Mesendoderm (in vitro differentiated cells): ENCODE measurements at regions not wholly inside any gene's neighbourhood (a gene's known extent, or its start where the extent isn't known, plus 50 kb on each side); places are given as distances from the start of the nearest gene placed in this dataset.
"Not testable (repeated sequence)": the region's sequence is repeated elsewhere in the genome, so short reads cannot be mapped to it uniquely, and the experiment has no call there.

Experiments used
- DNase-seq: peaks from one replicate; pipeline ENCODE4 v3.0.0; 2013
- H2AK5ac ChIP-seq: 2 replicates; pipeline ENCODE4 v1.6.1; 2013; ENCODE audit warnings: low read length, inconsistent platforms
- H2BK120ac ChIP-seq: 2 replicates; pipeline ENCODE4 v1.6.1; 2013; ENCODE audit warnings: low read depth, mild to moderate bottlenecking, low read length, moderate library complexity, mixed read lengths
- H2BK15ac ChIP-seq: replicated peaks from 2 replicates; pipeline ENCODE4 v1.6.1; 2013; ENCODE audit warnings: low read depth, mild to moderate bottlenecking, moderate library complexity
- H2BK5ac ChIP-seq: 2 replicates; pipeline ENCODE4 v1.6.1; 2013; ENCODE audit warnings: low read length, inconsistent platforms
- H3K18ac ChIP-seq: 2 replicates; pipeline ENCODE4 v1.6.1; 2013; ENCODE audit warnings: mild to moderate bottlenecking, low read length, mixed read lengths
- H3K23ac ChIP-seq: one replicate; pipeline ENCODE4 v1.6.1; 2013; ENCODE audit warnings: low read length
- H3K27ac ChIP-seq: 2 replicates; pipeline ENCODE4 v1.5.1; 2013; ENCODE audit warnings: low read depth, mild to moderate bottlenecking, inconsistent platforms, low read length, moderate library complexity
- H3K27me3 ChIP-seq: 2 replicates; pipeline ENCODE4 v1.6.1; 2013; ENCODE audit warnings: low read length, control low read depth, mild to moderate bottlenecking, inconsistent platforms; ENCODE audit not compliant: insufficient read depth, poor library complexity
- H3K36me3 ChIP-seq: 2 replicates; pipeline ENCODE4 v1.6.1; 2013; ENCODE audit warnings: low read length, inconsistent platforms; ENCODE audit not compliant: control insufficient read depth, insufficient read depth
- H3K4ac ChIP-seq: one replicate; pipeline ENCODE4 v1.6.1; 2013; ENCODE audit warnings: low read depth, mild to moderate bottlenecking, low read length, moderate library complexity
- H3K4me1 ChIP-seq: 2 replicates; pipeline ENCODE4 v1.6.1; 2013; ENCODE audit warnings: low read depth, low read length, inconsistent platforms; ENCODE audit not compliant: control insufficient read depth
- H3K4me2 ChIP-seq: 2 replicates; pipeline ENCODE4 v1.6.1; 2013; ENCODE audit warnings: low read length
- H3K4me3 ChIP-seq: 2 replicates; pipeline ENCODE4 v1.5.1; 2013; ENCODE audit warnings: mild to moderate bottlenecking, low read length
- H3K56ac ChIP-seq: one replicate; pipeline ENCODE4 v1.6.1; 2013; ENCODE audit warnings: low read length
- H3K79me1 ChIP-seq: 2 replicates; pipeline ENCODE4 v1.6.1; 2013; ENCODE audit warnings: low read length, inconsistent platforms
- H3K79me2 ChIP-seq: 2 replicates; pipeline ENCODE4 v1.6.1; 2013; ENCODE audit warnings: mild to moderate bottlenecking, low read length; ENCODE audit not compliant: control insufficient read depth, insufficient read depth
- H3K9ac ChIP-seq: 2 replicates; pipeline ENCODE4 v1.6.1; 2013; ENCODE audit warnings: low read length, inconsistent platforms
- H4K5ac ChIP-seq: one replicate; pipeline ENCODE4 v1.6.1; 2013; ENCODE audit warnings: low read length
- H4K8ac ChIP-seq: one replicate; pipeline ENCODE4 v1.6.1; 2013; ENCODE audit warnings: low read depth, mild to moderate bottlenecking, control low read depth, low read length, moderate library complexity
- WGBS: extraction: QIAGEN DNeasy Blood & Tissue Kit; methylation state at CpG from one replicate; pipeline ENCODE4 v1.1.7; 2013; ENCODE audit warnings: low lambda C conversion rate, missing lambda C conversion rate; ENCODE audit not compliant: insufficient coverage; ENCODE audit errors: extremely low coverage; 5-methylcytosine and 5-hydroxymethylcytosine counted together

DNA sequence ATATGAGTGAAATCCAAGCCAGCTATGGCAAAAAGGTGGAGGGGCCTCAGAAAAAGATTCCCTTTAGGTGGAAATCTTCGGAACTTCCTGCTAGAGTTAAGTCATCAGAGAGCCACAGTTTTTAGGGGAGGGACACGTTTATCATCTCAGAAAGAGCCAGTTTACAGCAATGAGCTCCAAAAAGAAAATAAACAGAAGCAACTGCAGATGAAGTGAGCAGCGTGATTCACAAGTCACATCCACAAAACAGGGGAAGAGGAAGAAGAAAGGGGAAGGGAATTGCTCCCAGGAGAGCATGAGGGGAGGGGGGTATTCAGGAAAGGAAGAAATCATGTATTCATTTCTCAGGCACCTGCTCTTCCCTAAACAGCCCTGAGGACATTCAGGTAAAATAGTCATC lies 156.2 kb upstream of the FOXK1 start:
- H3K18ac ChIP-seq, result no peak overlapping the region
- no peaks in the 10 kb centered on the region for H3K79me1 ChIP-seq
- no peak for DNase-seq
- H3K27me3 ChIP-seq, result no peaks in the 10 kb centered on the region
- no peak overlapping the region for H2BK120ac ChIP-seq
- H2AK5ac ChIP-seq, result no peak overlapping the region
- no peaks in the 10 kb centered on the region for H3K36me3 ChIP-seq
- WGBS, result no CpG with 5 or more reads among the region's 3 CpGs
- no peak overlapping the region for H2BK15ac ChIP-seq
- H3K56ac ChIP-seq, result no peak overlapping the region
- H3K4me2 ChIP-seq, result no peak overlapping the region
- H3K4ac ChIP-seq, result no peak overlapping the region
- no peak overlapping the region for H3K23ac ChIP-seq
- no peak overlapping the region for H3K27ac ChIP-seq
- no peak overlapping the region for H3K4me3 ChIP-seq
- H2BK5ac ChIP-seq, result no peak overlapping the region
- H4K5ac ChIP-seq, result no peak overlapping the region
- no peak overlapping the region for H3K9ac ChIP-seq
- H4K8ac ChIP-seq, result no peak overlapping the region
- no peaks in the 10 kb centered on the region for H3K79me2 ChIP-seq
- no peaks in the 10 kb centered on the region for H3K4me1 ChIP-seq

DNA sequence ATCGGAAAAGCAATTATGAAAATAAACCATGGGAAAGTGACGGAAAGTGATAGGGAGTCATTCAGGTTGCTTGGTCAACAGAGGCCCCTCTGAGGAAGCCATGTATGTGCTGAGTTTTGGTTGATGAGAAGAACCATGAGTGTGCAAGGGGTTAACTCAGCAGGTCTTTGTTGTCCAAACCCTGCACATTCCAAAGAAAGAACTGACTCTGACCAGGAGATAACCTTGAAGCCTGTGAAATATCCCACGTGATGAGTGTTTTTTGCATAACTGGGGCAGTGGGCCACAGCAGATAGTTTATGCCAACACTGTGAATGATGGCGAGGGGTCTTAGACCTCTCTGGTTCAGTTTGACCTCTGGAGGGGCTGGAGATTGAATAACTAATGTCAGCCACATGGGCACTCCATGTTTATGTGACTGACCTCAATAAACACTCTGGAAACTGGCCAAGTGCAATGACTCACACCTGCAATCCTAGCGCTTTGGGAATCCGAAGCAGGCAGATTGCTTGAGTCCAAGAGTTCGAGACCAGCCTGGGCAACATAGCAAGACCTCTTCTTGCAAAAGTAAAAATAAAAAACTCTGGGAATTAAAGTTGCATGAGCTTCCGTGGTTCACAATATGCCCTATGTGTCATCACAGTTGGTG lies 154.0 kb upstream of the FOXK1 start:
- Histone ChIP-seq H4K8ac (no peak overlapping the region), H3K36me3 (no peaks in the 10 kb centered on the region), H3K4me1 (no peaks in the 10 kb centered on the region), H3K23ac (no peak overlapping the region), H3K56ac (no peak overlapping the region), H2BK15ac (no peak overlapping the region), H2BK120ac (no peak overlapping the region), H2AK5ac (no peak overlapping the region), H3K9ac (no peak overlapping the region), H3K27ac (no peak overlapping the region), H3K4me3 (no peak overlapping the region), H3K79me2 (no peaks in the 10 kb centered on the region), H3K4ac (no peak overlapping the region), H4K5ac (no peak overlapping the region), H2BK5ac (no peak overlapping the region), H3K79me1 (no peaks in the 10 kb centered on the region), H3K4me2 (no peak overlapping the region), H3K18ac (no peak overlapping the region), H3K27me3 (no peaks in the 10 kb centered on the region)
- WGBS, result no CpG with 5 or more reads among the region's 8 CpGs
- DNase-seq, result no peak

DNA sequence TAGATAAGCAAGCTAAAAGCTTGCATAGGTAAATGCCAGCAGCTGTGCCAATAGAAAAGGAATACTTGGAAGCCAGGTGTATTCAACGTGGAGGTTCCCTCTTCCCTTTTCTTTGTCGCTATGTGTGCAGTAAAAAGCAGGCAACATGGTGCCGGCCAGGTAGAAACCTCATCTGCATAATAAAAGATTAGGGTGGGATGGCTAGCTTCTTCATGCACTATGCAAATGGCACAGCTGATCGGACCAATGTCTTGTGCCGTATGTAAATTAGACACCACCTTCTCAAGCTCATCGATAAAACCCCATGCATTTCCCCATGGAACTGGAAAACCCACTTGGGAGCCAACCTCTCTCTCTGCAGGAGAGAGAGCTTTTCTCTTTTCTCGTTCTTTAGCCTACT lies 150.9 kb upstream of the FOXK1 start:
- no peak overlapping the region for H2BK15ac ChIP-seq
- H3K4ac ChIP-seq, result no peak overlapping the region

DNA sequence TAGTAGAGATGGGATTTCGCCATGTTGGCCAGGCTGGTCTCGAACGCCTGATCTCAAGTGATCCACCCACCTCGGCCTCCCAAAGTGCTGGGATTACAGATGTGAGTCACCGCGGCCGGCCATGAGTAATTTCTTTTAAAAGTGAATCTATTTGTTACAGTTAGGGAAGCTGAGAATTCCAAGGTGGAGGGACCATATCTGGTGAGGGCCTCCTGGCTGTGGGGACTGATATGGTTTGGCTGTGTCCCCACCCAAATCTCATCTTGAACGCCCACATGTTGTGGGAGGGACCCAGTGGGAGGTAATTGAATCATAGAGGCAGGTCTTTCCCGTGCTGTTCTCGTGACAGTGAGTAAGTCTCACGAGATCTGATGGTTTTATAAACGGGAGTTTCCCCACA lies 148.8 kb upstream of the FOXK1 start:
- not testable (repeated sequence) for H2BK5ac ChIP-seq, H3K9ac ChIP-seq, H2AK5ac ChIP-seq, H2BK15ac ChIP-seq, DNase-seq, H3K4ac ChIP-seq, H3K4me2 ChIP-seq, H3K18ac ChIP-seq, H3K4me1 ChIP-seq, H3K36me3 ChIP-seq, H3K4me3 ChIP-seq, H4K5ac ChIP-seq, H3K27me3 ChIP-seq, H3K27ac ChIP-seq, H4K8ac ChIP-seq, H2BK120ac ChIP-seq, H3K79me2 ChIP-seq, H3K56ac ChIP-seq, H3K79me1 ChIP-seq, H3K23ac ChIP-seq
- WGBS, result no CpG with 5 or more reads among the region's 12 CpGs

More for the DNA sequence above, 150.9 kb upstream of the FOXK1 start:
- no peak overlapping the region for H3K4me2 ChIP-seq
- no peak overlapping the region for H3K4me3 ChIP-seq
- H4K5ac ChIP-seq, result no peak overlapping the region
- no peak overlapping the region for H4K8ac ChIP-seq
- H3K27me3 ChIP-seq, result no peaks in the 10 kb centered on the region
- H3K36me3 ChIP-seq, result no peaks in the 10 kb centered on the region
- no peaks in the 10 kb centered on the region for H3K4me1 ChIP-seq
- H3K79me1 ChIP-seq, result no peaks in the 10 kb centered on the region
- no peak overlapping the region for H3K18ac ChIP-seq
- H2AK5ac ChIP-seq, result no peak overlapping the region
- H3K56ac ChIP-seq, result no peak overlapping the region
- no peak overlapping the region for H2BK120ac ChIP-seq
- no peak for DNase-seq
- WGBS, result no CpG with 5 or more reads among the region's 7 CpGs
- no peaks in the 10 kb centered on the region for H3K79me2 ChIP-seq
- no peak overlapping the region for H3K27ac ChIP-seq
- H3K23ac ChIP-seq, result no peak overlapping the region
- no peak overlapping the region for H3K9ac ChIP-seq
- no peak overlapping the region for H2BK5ac ChIP-seq

DNA sequence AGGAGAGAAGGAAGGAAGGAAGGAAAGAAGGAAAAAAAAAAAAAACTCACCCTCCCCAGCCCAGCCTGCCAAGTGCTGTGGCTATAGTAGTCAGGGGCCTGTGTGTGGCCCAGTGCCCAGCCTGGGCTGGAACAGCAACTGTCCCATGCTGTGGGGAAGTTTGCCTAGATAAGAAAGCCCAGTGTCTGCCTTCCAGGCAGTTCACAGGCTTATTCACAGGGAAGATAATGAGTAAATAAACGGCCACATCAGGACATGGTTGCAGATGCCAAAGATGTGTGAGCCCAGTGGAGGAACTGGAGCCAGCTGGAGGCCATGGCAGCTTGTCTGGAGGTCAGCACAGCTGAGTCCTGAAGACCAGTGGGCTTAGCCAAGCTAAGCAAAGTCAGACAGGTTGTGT lies 132.4 kb upstream of the FOXK1 start:
- no peak overlapping the region for H3K4ac ChIP-seq
- no peak overlapping the region for H2BK15ac ChIP-seq
- H3K79me1 ChIP-seq, result no peaks in the 10 kb centered on the region
- no peak overlapping the region for H2BK120ac ChIP-seq
- H3K79me2 ChIP-seq, result no peaks in the 10 kb centered on the region
- H3K18ac ChIP-seq, result no peak overlapping the region
- H3K36me3 ChIP-seq, result no peaks in the 10 kb centered on the region
- WGBS, result no CpG with 5 or more reads among the region's 1 CpG
- no peak overlapping the region for H3K4me3 ChIP-seq
- no peak overlapping the region for H4K5ac ChIP-seq
- H3K4me2 ChIP-seq, result no peak overlapping the region
- no peak overlapping the region for H2AK5ac ChIP-seq
- H3K27ac ChIP-seq, result no peak overlapping the region
- no peak overlapping the region for H3K23ac ChIP-seq
- H3K27me3 ChIP-seq, result no peaks in the 10 kb centered on the region
- no peak overlapping the region for H2BK5ac ChIP-seq
- H3K4me1 ChIP-seq, result no peaks in the 10 kb centered on the region
- H3K56ac ChIP-seq, result no peak overlapping the region
- no peak overlapping the region for H4K8ac ChIP-seq
- DNase-seq, result peak; percentile 12
- H3K9ac ChIP-seq, result no peak overlapping the region

DNA sequence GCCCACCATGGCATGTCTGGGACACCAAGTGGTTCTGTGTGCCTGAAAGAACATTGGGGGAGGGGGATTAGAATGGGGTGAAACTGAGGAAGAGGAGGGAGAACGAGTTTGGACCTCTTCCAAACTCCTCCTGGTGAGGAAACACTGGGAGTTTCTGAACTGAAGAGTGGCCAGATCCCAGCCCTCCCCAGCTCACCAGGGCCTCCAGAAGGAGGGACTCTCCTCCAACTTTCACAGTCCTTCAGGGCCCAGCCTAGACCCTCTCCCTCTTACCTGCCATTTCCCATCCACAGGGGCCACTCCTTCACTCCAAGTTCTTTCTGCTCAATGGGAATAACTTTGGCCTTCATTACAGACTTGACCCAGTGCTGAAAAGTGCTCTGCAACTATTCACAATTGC lies 132.0 kb upstream of the FOXK1 start:
- H3K27ac ChIP-seq, result no peak overlapping the region
- no peak overlapping the region for H3K56ac ChIP-seq
- H4K5ac ChIP-seq, result no peak overlapping the region
- DNase-seq, result no peak
- no peaks in the 10 kb centered on the region for H3K36me3 ChIP-seq
- H3K23ac ChIP-seq, result no peak overlapping the region
- H3K4ac ChIP-seq, result no peak overlapping the region
- no peak overlapping the region for H2BK5ac ChIP-seq
- WGBS, result no CpG with 5 or more reads among the region's 1 CpG
- H3K79me1 ChIP-seq, result no peaks in the 10 kb centered on the region
- H3K9ac ChIP-seq, result no peak overlapping the region
- H3K4me2 ChIP-seq, result no peak overlapping the region
- H2BK15ac ChIP-seq, result no peak overlapping the region
- no peaks in the 10 kb centered on the region for H3K27me3 ChIP-seq
- no peaks in the 10 kb centered on the region for H3K4me1 ChIP-seq
- no peak overlapping the region for H4K8ac ChIP-seq
- no peaks in the 10 kb centered on the region for H3K79me2 ChIP-seq
- no peak overlapping the region for H2AK5ac ChIP-seq
- H3K4me3 ChIP-seq, result no peak overlapping the region
- H2BK120ac ChIP-seq, result no peak overlapping the region
- H3K18ac ChIP-seq, result no peak overlapping the region
